Natural killer cell (primary cell): ENCODE measurements at regions not wholly inside any gene's neighbourhood (a gene's known extent, or its start where the extent isn't known, plus 50 kb on each side); places are given as distances from the start of the nearest gene placed in this dataset.

ENCODE experiments used
- ATAC-seq, 3 donors: fragments of 150-1000 bp in 2 of 3; fragments of 200-7000 bp in 1 of 3; cut with Tn5 transposase; 1 replicate in 1 of 3; 2 replicates in 2 of 3; pipeline ENCODE4 v1.10.0; 2021; ENCODE audit warnings: mild to moderate bottlenecking in 2 of 3, moderate library complexity in 2 of 3
- DNase-seq, 2 donors: peaks; one replicate each; pipeline versions ENCODE4 v3.0.0 to v3.0.0-alpha.2; 2013 to 2021; ENCODE audit warnings: mixed read lengths in 1 of 2
- H3K27ac ChIP-seq: one replicate; pipeline ENCODE4 v1.5.1; 2013; ENCODE audit warnings: mild to moderate bottlenecking, low read length
- H3K27me3 ChIP-seq: one replicate; pipeline ENCODE4 v1.6.1; 2013; ENCODE audit warnings: low read length; ENCODE audit not compliant: control insufficient read depth, insufficient read depth
- H3K36me3 ChIP-seq: one replicate; pipeline ENCODE4 v1.6.1; 2013; ENCODE audit warnings: low read length; ENCODE audit not compliant: control insufficient read depth, insufficient read depth
- H3K4me1 ChIP-seq: one replicate; pipeline ENCODE4 v1.6.1; 2013; ENCODE audit warnings: low read length; ENCODE audit not compliant: control insufficient read depth, insufficient read depth
- H3K4me3 ChIP-seq: one replicate; pipeline ENCODE4 v1.5.1; 2013; ENCODE audit warnings: low read length
- H3K9me3 ChIP-seq: one replicate; pipeline ENCODE4 v1.6.1; 2013; ENCODE audit warnings: low read length; ENCODE audit not compliant: control insufficient read depth, insufficient read depth
- H3K27ac Mint-ChIP-seq, 2 donors: one replicate each; pipeline ENCODE4 v1.8.0; 2022; ENCODE audit warnings: mild to moderate bottlenecking in 2 of 2, mixed read lengths in 2 of 2, moderate library complexity in 1 of 2
- H3K27me3 Mint-ChIP-seq, 2 donors: one replicate each; pipeline ENCODE4 v1.8.0; 2022; ENCODE audit warnings: low read depth in 2 of 2, mixed read lengths in 2 of 2
- H3K36me3 Mint-ChIP-seq: one replicate; pipeline ENCODE4 v1.8.0; 2022; ENCODE audit warnings: mixed read lengths
- H3K4me1 Mint-ChIP-seq, 2 donors: one replicate each; pipeline ENCODE4 v1.8.0; 2022; ENCODE audit warnings: mixed read lengths in 2 of 2
- H3K4me3 Mint-ChIP-seq: one replicate; pipeline ENCODE4 v1.8.0; 2022; ENCODE audit warnings: mild to moderate bottlenecking, moderate library complexity, mixed read lengths
- H3K9me3 Mint-ChIP-seq, 2 donors: one replicate each; pipeline ENCODE4 v1.8.0; 2022; ENCODE audit warnings: mixed read lengths in 2 of 2
- CTCF ChIP-seq: fragments of 200-600 bp; IDR thresholded peaks from one replicate; pipeline ENCODE4 v1.8.0; 2022; ENCODE audit warnings: antibody characterized with exemption
- WGBS: methylation state at CpG from one replicate; pipeline ENCODE4 v1.1.7; 2013; ENCODE audit warnings: missing lambda C conversion rate; ENCODE audit not compliant: insufficient coverage; 5-methylcytosine and 5-hydroxymethylcytosine counted together
- intact Hi-C: fragments of 100-400 bp; cut with micrococcal nuclease; formaldehyde crosslinking; loops from one replicate; pipeline ENCODE4 v1.14.2; 2022

GRCh38 chr2:34853646-34854045, 1254.5 kb upstream of the FAM98A start:
- no peak for TF ChIP-seq CTCF
- no peak overlapping the region for H3K4me3 ChIP-seq
- no peak overlapping the region for H3K4me3 Mint-ChIP-seq
- no peaks in the 10 kb centered on the region for H3K27me3 Mint-ChIP-seq
- intact Hi-C loops: no loop called here
- H3K36me3 Mint-ChIP-seq: peaks cover 6% of the 10 kb centered on the region
- H3K36me3 ChIP-seq: no peaks in the 10 kb centered on the region
- ATAC-seq: no peak
- H3K4me1 ChIP-seq: no peaks in the 10 kb centered on the region
- no peak for DNase-seq
- 27% methylated on average over 5 of the region's 5 CpGs for WGBS
- H3K27ac Mint-ChIP-seq: no peak overlapping the region
- H3K9me3 Mint-ChIP-seq: peaks cover 11 to 23% of the 10 kb centered on the region in 2 donors
- H3K9me3 ChIP-seq: peaks cover 23% of the 10 kb centered on the region
- no peaks in the 10 kb centered on the region for H3K4me1 Mint-ChIP-seq
- H3K27me3 ChIP-seq: no peaks in the 10 kb centered on the region
- H3K27ac ChIP-seq: no peak overlapping the region

DNA sequence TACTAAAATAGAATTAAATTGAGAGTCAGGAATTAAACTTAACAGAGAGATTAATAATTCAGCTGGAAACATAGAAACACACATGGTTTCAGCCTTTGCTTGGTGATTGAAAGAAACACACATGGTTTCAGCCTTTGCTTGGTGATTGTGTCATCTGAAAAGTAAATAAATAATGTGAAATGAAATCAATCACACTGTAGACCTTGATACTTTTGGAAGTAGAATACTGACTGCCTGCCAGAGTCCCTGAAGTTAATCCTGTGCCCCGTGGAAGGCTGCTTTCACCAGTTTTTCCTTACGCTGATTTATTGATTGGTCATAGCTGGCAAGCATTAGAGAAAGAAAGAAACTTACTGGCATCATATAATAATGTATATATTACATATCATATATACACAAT, 1252.7 kb upstream of the FAM98A start:
- no peak for ATAC-seq
- H3K27ac ChIP-seq: no peak overlapping the region
- no peak overlapping the region for H3K4me3 Mint-ChIP-seq
- H3K4me1 ChIP-seq: no peaks in the 10 kb centered on the region
- peaks cover 6% of the 10 kb centered on the region for H3K36me3 Mint-ChIP-seq
- 100% methylated on average over 1 of the region's 2 CpGs for WGBS
- DNase-seq: no peak
- no peak for TF ChIP-seq CTCF
- H3K9me3 ChIP-seq: peaks cover 32% of the 10 kb centered on the region
- H3K27me3 Mint-ChIP-seq: no peaks in the 10 kb centered on the region
- H3K27ac Mint-ChIP-seq: no peak overlapping the region
- H3K4me3 ChIP-seq: no peak overlapping the region
- intact Hi-C loops: no loop called here
- peaks cover 11 to 18% of the 10 kb centered on the region in 2 donors for H3K9me3 Mint-ChIP-seq
- no peaks in the 10 kb centered on the region for H3K27me3 ChIP-seq
- H3K36me3 ChIP-seq: no peaks in the 10 kb centered on the region
- no peaks in the 10 kb centered on the region for H3K4me1 Mint-ChIP-seq

DNA sequence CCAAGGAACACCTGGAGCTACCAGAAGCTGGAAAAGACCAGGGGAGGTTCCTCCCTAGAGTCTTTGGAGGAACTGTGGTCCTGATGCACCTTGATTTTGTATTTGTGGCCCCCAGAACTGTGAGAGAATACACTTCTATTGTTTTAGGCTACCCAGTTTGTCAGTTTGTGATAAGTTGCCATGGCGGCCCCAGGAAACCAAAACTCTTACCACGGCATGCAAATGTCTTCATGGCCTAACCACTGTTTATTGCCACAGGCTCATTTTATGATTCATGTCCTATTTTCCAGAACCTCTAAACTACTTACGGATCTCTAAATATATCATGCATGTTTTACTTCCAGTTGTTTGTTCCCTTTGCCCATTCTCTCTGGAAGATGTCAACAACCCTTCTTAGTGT, 1250.7 kb upstream of the FAM98A start:
- Histone ChIP-seq H3K27ac (no peak overlapping the region), H3K36me3 (no peaks in the 10 kb centered on the region), H3K27me3 (no peaks in the 10 kb centered on the region), H3K9me3 (peaks cover 28% of the 10 kb centered on the region), H3K4me1 (no peaks in the 10 kb centered on the region), H3K4me3 (no peak overlapping the region)
- 16% methylated on average over 3 of the region's 3 CpGs for WGBS
- DNase-seq: no peak
- Mint-ChIP-seq H3K36me3 (no peaks in the 10 kb centered on the region), H3K27me3 (no peaks in the 10 kb centered on the region), H3K9me3 (peaks cover 11 to 12% of the 10 kb centered on the region in 2 donors), H3K4me3 (no peak overlapping the region), H3K4me1 (no peaks in the 10 kb centered on the region), H3K27ac (no peak overlapping the region)
- TF ChIP-seq CTCF: no peak
- intact Hi-C loops: no loop called here
- no peak for ATAC-seq

GRCh38 chr2:34848691-34849090, 1249.6 kb upstream of the FAM98A start:
- H3K4me3 ChIP-seq: no peak overlapping the region
- DNase-seq (no peak), ATAC-seq (no peak)
- WGBS: 5% methylated on average over 3 of the region's 3 CpGs
- H3K4me3 Mint-ChIP-seq: no peak overlapping the region
- intact Hi-C loops: no loop called here
- no peaks in the 10 kb centered on the region for H3K27me3 ChIP-seq
- H3K4me1 ChIP-seq: no peaks in the 10 kb centered on the region
- H3K9me3 Mint-ChIP-seq: peaks cover 14 to 15% of the 10 kb centered on the region in 2 donors
- H3K9me3 ChIP-seq: peaks cover 17% of the 10 kb centered on the region
- H3K36me3 ChIP-seq: no peaks in the 10 kb centered on the region
- H3K27ac ChIP-seq: no peak overlapping the region
- no peak overlapping the region for H3K27ac Mint-ChIP-seq
- no peaks in the 10 kb centered on the region for H3K27me3 Mint-ChIP-seq
- no peak for TF ChIP-seq CTCF
- no peaks in the 10 kb centered on the region for H3K36me3 Mint-ChIP-seq
- H3K4me1 Mint-ChIP-seq: no peaks in the 10 kb centered on the region
